ENCODE measurements at regions not wholly inside any gene's neighbourhood (a gene's known extent, or its start where the extent isn't known, plus 50 kb on each side); places are given as distances from the start of the nearest gene placed in this dataset.

DNA sequence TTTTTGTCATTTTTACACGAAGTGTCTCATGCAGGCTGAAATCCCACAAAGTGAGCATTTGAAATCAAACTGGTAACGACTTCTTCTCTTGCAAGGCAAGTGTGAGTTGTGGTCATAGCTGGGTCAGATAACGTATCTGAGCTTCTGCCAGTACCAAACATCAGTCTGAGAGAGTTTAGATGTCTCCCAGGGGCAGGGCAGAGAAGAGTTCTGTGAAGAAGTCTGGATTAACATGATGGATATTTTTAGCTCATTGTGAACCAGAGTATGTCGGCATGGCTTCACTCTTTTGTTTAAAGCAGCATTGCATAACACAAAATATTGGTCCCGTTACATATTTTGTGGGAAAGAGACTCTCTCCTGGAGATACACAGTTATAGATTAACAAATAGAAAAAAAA, 655.5 kb upstream of the KLHL29 start:
- TF ChIP-seq EZH2 (IDR thresholded peaks at IDR 0.05): no peak
- TF ChIP-seq, protein P1, sequence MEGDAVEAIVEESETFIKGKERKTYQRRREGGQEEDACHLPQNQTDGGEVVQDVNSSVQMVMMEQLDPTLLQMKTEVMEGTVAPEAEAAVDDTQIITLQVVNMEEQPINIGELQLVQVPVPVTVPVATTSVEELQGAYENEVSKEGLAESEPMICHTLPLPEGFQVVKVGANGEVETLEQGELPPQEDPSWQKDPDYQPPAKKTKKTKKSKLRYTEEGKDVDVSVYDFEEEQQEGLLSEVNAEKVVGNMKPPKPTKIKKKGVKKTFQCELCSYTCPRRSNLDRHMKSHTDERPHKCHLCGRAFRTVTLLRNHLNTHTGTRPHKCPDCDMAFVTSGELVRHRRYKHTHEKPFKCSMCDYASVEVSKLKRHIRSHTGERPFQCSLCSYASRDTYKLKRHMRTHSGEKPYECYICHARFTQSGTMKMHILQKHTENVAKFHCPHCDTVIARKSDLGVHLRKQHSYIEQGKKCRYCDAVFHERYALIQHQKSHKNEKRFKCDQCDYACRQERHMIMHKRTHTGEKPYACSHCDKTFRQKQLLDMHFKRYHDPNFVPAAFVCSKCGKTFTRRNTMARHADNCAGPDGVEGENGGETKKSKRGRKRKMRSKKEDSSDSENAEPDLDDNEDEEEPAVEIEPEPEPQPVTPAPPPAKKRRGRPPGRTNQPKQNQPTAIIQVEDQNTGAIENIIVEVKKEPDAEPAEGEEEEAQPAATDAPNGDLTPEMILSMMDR (IDR thresholded peaks at IDR 0.05): no peak
